ENCODE measurements at regions not wholly inside any gene's neighbourhood (a gene's known extent, or its start where the extent isn't known, plus 50 kb on each side); places are given as distances from the start of the nearest gene placed in this dataset.

DNA sequence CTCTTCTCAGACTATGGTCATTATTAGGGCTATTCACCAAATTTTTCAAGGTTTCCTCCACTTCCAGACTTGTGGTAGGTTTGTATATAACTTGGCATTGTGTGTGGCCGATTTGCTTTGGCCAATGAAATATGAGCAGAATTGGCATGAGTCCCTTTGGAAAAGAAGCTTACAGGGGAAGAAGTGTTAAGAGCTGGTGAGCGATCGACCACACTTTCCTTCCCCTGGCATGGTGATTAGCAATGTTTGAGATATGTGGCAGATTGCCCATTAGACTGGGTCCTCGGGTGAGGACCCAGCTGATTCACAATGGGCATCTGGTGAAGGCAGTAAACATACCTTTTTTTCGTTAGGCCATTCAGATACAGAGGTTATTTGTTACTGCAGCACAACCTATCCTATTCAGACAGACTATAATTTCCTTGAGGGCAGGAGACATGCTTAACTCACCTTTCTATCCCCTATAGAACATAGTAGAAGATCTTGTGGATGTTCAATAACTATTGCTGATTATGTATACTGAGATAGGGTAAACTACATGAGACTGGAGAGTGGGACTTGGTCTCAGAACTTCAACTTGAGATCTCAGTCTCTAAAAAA lies 62.8 kb upstream of the KLF9 start (continued):
- TF ChIP-seq, protein P1, sequence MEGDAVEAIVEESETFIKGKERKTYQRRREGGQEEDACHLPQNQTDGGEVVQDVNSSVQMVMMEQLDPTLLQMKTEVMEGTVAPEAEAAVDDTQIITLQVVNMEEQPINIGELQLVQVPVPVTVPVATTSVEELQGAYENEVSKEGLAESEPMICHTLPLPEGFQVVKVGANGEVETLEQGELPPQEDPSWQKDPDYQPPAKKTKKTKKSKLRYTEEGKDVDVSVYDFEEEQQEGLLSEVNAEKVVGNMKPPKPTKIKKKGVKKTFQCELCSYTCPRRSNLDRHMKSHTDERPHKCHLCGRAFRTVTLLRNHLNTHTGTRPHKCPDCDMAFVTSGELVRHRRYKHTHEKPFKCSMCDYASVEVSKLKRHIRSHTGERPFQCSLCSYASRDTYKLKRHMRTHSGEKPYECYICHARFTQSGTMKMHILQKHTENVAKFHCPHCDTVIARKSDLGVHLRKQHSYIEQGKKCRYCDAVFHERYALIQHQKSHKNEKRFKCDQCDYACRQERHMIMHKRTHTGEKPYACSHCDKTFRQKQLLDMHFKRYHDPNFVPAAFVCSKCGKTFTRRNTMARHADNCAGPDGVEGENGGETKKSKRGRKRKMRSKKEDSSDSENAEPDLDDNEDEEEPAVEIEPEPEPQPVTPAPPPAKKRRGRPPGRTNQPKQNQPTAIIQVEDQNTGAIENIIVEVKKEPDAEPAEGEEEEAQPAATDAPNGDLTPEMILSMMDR (conservative IDR thresholded peaks at IDR 0.05; ENCODE audit: low read depth in 2 of 2): no peak
- no peak for TF ChIP-seq JUNB (IDR thresholded peaks at IDR 0.05; ENCODE audit: unreplicated experiment)
- TF ChIP-seq EZH2phosphoT487 (IDR thresholded peaks at IDR 0.05; ENCODE audit: unreplicated experiment): no peak
- TF ChIP-seq POLR2AphosphoS5 (IDR thresholded peaks at IDR 0.05; ENCODE audit: low read depth): no peak
- no peak for TF ChIP-seq CREB1 (CRISPR knock-in tag; IDR thresholded peaks at IDR 0.05; ENCODE audit: low read depth)
- TF ChIP-seq EZH2 (IDR thresholded peaks at IDR 0.05; ENCODE audit: low read depth, unreplicated experiment): no peak

DNA sequence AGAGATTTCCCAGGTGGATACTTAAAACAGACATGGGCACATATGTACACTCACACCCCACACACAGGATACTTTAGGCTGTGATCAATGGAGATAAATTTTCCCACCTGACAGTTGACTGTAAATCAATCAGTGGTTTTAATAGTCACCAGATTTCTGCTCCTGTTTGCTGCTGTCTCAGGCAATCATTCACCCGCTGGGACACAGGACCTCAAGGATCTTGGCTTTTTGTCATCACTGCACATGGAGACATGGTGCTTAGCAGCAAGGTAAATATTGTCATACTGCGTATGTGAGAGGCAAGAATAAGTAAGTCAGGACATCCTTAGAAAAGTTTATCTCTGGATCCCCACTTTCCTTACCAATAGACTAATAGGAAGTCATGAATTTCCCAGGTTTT lies 60.8 kb upstream of the KLF9 start:
- H3K27me3 Mint-ChIP-seq (ENCODE audit: insufficient read depth, low read depth, poor library complexity): no peaks in the 10 kb centered on the region
- no peak overlapping the region for H3K27ac ChIP-seq (ENCODE audit: low read depth)
- no peaks in the 10 kb centered on the region for H3K79me2 ChIP-seq (replicated peaks; ENCODE audit: insufficient read depth)
- H3K4me1 Mint-ChIP-seq: peaks cover 17% of the 10 kb centered on the region
- peaks cover 12% of the 10 kb centered on the region for H3K4me1 ChIP-seq (ENCODE audit: insufficient read depth)
- no peak overlapping the region for H3K4me3 Mint-ChIP-seq
- ATAC-seq (no peak), DNase-seq (ENCODE audit: low spot score) (no peak)
- no peaks in the 10 kb centered on the region for H4K20me1 ChIP-seq (replicated peaks; ENCODE audit: insufficient read depth)
- H3K27ac Mint-ChIP-seq: no peak overlapping the region
- H3K9me3 Mint-ChIP-seq: no peaks in the 10 kb centered on the region
- H3F3A ChIP-seq (replicated peaks; ENCODE audit: low read depth): no peaks in the 10 kb centered on the region
- H3K27me3 ChIP-seq (ENCODE audit: insufficient read depth): no peaks in the 10 kb centered on the region
- no peaks in the 10 kb centered on the region for H3K36me3 ChIP-seq (ENCODE audit: insufficient read depth)
- H2AFZ ChIP-seq: no peak overlapping the region
- no peaks in the 10 kb centered on the region for H3K36me3 Mint-ChIP-seq (ENCODE audit: low read depth)
- H3K9me2 ChIP-seq (ENCODE audit: insufficient read depth): no peaks in the 10 kb centered on the region
- H3K4me2 ChIP-seq: no peak overlapping the region
- H3K4me3 ChIP-seq: no peak overlapping the region
- TF ChIP-seq EZH2 (IDR thresholded peaks at IDR 0.05; ENCODE audit: low read depth, unreplicated experiment) (no peak), ZNF331 (CRISPR knock-in tag; IDR thresholded peaks at IDR 0.05; ENCODE audit: low read depth) (no peak), JUNB (IDR thresholded peaks at IDR 0.05; ENCODE audit: unreplicated experiment) (no peak), NANOG (IDR thresholded peaks at IDR 0.05; ENCODE audit: borderline replicate concordance) (no peak), EZH2phosphoT487 (IDR thresholded peaks at IDR 0.05; ENCODE audit: unreplicated experiment) (no peak), POLR2AphosphoS5 (IDR thresholded peaks at IDR 0.05; ENCODE audit: low read depth) (no peak), ETS1 (IDR thresholded peaks at IDR 0.05) (no peak)
- TF ChIP-seq, protein P2, sequence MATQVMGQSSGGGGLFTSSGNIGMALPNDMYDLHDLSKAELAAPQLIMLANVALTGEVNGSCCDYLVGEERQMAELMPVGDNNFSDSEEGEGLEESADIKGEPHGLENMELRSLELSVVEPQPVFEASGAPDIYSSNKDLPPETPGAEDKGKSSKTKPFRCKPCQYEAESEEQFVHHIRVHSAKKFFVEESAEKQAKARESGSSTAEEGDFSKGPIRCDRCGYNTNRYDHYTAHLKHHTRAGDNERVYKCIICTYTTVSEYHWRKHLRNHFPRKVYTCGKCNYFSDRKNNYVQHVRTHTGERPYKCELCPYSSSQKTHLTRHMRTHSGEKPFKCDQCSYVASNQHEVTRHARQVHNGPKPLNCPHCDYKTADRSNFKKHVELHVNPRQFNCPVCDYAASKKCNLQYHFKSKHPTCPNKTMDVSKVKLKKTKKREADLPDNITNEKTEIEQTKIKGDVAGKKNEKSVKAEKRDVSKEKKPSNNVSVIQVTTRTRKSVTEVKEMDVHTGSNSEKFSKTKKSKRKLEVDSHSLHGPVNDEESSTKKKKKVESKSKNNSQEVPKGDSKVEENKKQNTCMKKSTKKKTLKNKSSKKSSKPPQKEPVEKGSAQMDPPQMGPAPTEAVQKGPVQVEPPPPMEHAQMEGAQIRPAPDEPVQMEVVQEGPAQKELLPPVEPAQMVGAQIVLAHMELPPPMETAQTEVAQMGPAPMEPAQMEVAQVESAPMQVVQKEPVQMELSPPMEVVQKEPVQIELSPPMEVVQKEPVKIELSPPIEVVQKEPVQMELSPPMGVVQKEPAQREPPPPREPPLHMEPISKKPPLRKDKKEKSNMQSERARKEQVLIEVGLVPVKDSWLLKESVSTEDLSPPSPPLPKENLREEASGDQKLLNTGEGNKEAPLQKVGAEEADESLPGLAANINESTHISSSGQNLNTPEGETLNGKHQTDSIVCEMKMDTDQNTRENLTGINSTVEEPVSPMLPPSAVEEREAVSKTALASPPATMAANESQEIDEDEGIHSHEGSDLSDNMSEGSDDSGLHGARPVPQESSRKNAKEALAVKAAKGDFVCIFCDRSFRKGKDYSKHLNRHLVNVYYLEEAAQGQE (IDR thresholded peaks at IDR 0.05; ENCODE audit: unreplicated experiment): no peak
- TF ChIP-seq, protein P3, sequence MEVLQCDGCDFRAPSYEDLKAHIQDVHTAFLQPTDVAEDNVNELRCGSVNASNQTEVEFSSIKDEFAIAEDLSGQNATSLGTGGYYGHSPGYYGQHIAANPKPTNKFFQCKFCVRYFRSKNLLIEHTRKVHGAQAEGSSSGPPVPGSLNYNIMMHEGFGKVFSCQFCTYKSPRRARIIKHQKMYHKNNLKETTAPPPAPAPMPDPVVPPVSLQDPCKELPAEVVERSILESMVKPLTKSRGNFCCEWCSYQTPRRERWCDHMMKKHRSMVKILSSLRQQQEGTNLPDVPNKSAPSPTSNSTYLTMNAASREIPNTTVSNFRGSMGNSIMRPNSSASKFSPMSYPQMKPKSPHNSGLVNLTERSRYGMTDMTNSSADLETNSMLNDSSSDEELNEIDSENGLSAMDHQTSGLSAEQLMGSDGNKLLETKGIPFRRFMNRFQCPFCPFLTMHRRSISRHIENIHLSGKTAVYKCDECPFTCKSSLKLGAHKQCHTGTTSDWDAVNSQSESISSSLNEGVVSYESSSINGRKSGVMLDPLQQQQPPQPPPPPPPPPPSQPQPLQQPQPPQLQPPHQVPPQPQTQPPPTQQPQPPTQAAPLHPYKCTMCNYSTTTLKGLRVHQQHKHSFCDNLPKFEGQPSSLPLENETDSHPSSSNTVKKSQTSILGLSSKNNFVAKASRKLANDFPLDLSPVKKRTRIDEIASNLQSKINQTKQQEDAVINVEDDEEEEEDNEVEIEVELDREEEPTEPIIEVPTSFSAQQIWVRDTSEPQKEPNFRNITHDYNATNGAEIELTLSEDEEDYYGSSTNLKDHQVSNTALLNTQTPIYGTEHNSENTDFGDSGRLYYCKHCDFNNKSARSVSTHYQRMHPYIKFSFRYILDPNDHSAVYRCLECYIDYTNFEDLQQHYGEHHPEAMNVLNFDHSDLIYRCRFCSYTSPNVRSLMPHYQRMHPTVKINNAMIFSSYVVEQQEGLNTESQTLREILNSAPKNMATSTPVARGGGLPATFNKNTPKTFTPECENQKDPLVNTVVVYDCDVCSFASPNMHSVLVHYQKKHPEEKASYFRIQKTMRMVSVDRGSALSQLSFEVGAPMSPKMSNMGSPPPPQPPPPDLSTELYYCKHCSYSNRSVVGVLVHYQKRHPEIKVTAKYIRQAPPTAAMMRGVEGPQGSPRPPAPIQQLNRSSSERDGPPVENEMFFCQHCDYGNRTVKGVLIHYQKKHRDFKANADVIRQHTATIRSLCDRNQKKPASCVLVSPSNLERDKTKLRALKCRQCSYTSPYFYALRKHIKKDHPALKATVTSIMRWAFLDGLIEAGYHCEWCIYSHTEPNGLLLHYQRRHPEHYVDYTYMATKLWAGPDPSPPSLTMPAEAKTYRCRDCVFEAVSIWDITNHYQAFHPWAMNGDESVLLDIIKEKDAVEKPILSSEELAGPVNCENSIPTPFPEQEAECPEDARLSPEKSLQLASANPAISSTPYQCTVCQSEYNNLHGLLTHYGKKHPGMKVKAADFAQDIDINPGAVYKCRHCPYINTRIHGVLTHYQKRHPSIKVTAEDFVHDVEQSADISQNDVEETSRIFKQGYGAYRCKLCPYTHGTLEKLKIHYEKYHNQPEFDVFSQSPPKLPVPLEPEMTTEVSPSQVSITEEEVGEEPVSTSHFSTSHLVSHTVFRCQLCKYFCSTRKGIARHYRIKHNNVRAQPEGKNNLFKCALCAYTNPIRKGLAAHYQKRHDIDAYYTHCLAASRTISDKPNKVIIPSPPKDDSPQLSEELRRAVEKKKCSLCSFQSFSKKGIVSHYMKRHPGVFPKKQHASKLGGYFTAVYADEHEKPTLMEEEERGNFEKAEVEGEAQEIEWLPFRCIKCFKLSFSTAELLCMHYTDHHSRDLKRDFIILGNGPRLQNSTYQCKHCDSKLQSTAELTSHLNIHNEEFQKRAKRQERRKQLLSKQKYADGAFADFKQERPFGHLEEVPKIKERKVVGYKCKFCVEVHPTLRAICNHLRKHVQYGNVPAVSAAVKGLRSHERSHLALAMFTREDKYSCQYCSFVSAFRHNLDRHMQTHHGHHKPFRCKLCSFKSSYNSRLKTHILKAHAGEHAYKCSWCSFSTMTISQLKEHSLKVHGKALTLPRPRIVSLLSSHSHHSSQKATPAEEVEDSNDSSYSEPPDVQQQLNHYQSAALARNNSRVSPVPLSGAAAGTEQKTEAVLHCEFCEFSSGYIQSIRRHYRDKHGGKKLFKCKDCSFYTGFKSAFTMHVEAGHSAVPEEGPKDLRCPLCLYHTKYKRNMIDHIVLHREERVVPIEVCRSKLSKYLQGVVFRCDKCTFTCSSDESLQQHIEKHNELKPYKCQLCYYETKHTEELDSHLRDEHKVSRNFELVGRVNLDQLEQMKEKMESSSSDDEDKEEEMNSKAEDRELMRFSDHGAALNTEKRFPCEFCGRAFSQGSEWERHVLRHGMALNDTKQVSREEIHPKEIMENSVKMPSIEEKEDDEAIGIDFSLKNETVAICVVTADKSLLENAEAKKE (CRISPR knock-in tag; IDR thresholded peaks at IDR 0.05): no peak
